OCI-LY3 (cell line): ENCODE measurements at regions not wholly inside any gene's neighbourhood (a gene's known extent, or its start where the extent isn't known, plus 50 kb on each side); places are given as distances from the start of the nearest gene placed in this dataset.

Experiments used
- H2AFZ ChIP-seq: fragments of 200-600, 300-600 bp; shearing (Covaris generic); 2 replicates; pipeline ENCODE4 v1.6.0; 2014; ENCODE audit warnings: antibody characterized with exemption, low read depth, low read length
- H3K27ac ChIP-seq: fragments of 200-600, 300-600 bp; sonication (generic); 2 replicates; pipeline ENCODE4 v1.5.1; 2014; ENCODE audit warnings: mild to moderate bottlenecking, low read length, moderate library complexity, mixed read lengths
- H3K27me3 ChIP-seq: fragments of 200-600, 300-600 bp; sonication (generic); 2 replicates; pipeline ENCODE4 v1.6.1; 2014; ENCODE audit warnings: low read depth, low read length, mixed read lengths
- H3K36me3 ChIP-seq: fragments of 200-600, 300-600 bp; sonication (generic); replicated peaks from 2 replicates; pipeline ENCODE3; 2014; ENCODE audit warnings: low read depth, low read length, mixed read lengths
- H3K4me1 ChIP-seq: fragments of 300-600, 200-600 bp; sonication (generic); 2 replicates; pipeline ENCODE4 v1.6.1; 2014; ENCODE audit warnings: low read length, mixed read lengths
- H3K4me2 ChIP-seq: fragments of 200-600, 300-600 bp; sonication (generic); 2 replicates; pipeline ENCODE4 v1.6.1; 2014; ENCODE audit warnings: low read length, mixed read lengths
- H3K4me3 ChIP-seq: fragments of 300-600, 200-600 bp; sonication (generic); 2 replicates; pipeline ENCODE4 v1.5.1; 2014; ENCODE audit warnings: antibody characterized with exemption, mild to moderate bottlenecking, low read length, moderate library complexity
- H3K79me2 ChIP-seq: fragments of 300-600, 200-600 bp; shearing (Covaris generic); 2 replicates; pipeline ENCODE4 v1.6.1; 2014; ENCODE audit warnings: mild to moderate bottlenecking, low read length, mixed read lengths
- H3K9ac ChIP-seq: fragments of 300-600, 200-600 bp; shearing (Covaris generic); 2 replicates; pipeline ENCODE4 v1.6.0; 2014; ENCODE audit warnings: mild to moderate bottlenecking, low read length, moderate library complexity
- H3K9me3 ChIP-seq: fragments of 200-600, 300-600 bp; shearing (Covaris generic); 2 replicates; pipeline ENCODE4 v1.6.1; 2014; ENCODE audit warnings: low read length, mixed read lengths; ENCODE audit not compliant: insufficient read depth
- H4K20me1 ChIP-seq: fragments of 200-600, 300-600 bp; sonication (generic); 2 replicates; pipeline ENCODE4 v1.6.1; 2016; ENCODE audit warnings: low read length, mixed read lengths; ENCODE audit not compliant: insufficient read depth
- CTCF ChIP-seq: fragments of 200-600, 300-600 bp; sonication (generic); IDR thresholded peaks from 2 replicates; pipeline ENCODE4 v1.5.1; 2014; ENCODE audit warnings: antibody characterized with exemption, low read length, low read depth
- EZH2phosphoT487 ChIP-seq: fragments of 200-600 bp; shearing (Covaris generic); IDR thresholded peaks from 2 replicates; pipeline ENCODE4 v1.6.1; 2018; ENCODE audit warnings: antibody characterized with exemption, mixed run types, low read depth

GRCh38 chr17:49901460-49902331 lies 53.8 kb upstream of the TAC4 start:
- Histone ChIP-seq H3K4me2 (no peak overlapping the region), H3K9me3 (no peaks in the 10 kb centered on the region), H3K27ac (no peak overlapping the region), H3K4me3 (no peak overlapping the region), H2AFZ (no peak overlapping the region), H3K27me3 (peaks cover 31% of the 10 kb centered on the region), H3K79me2 (no peaks in the 10 kb centered on the region), H3K9ac (no peak overlapping the region), H4K20me1 (no peaks in the 10 kb centered on the region), H3K4me1 (no peaks in the 10 kb centered on the region), H3K36me3 (no peaks in the 10 kb centered on the region)
- TF ChIP-seq CTCF (no peak), EZH2phosphoT487 (no peak)

GRCh38 chr17:49903523-49903922 lies 55.7 kb upstream of the TAC4 start:
- H3K27me3 ChIP-seq = peaks cover 31% of the 10 kb centered on the region
- H3K9me3 ChIP-seq = no peaks in the 10 kb centered on the region
- H3K4me3 ChIP-seq = no peak overlapping the region
- no peaks in the 10 kb centered on the region for H4K20me1 ChIP-seq
- H3K9ac ChIP-seq = no peak overlapping the region
- H3K4me2 ChIP-seq = no peak overlapping the region
- no peaks in the 10 kb centered on the region for H3K79me2 ChIP-seq
- H3K27ac ChIP-seq = no peak overlapping the region
- no peak; the same call in 1 of the 2 replicates for TF ChIP-seq EZH2phosphoT487
- TF ChIP-seq CTCF = no peak
- H2AFZ ChIP-seq = no peak overlapping the region
- H3K36me3 ChIP-seq = no peaks in the 10 kb centered on the region
- H3K4me1 ChIP-seq = no peaks in the 10 kb centered on the region

GRCh38 chr17:49904893-49905292 lies 57.0 kb upstream of the TAC4 start:
- no peaks in the 10 kb centered on the region for H3K36me3 ChIP-seq

More at GRCh38 chr17:49904893-49905292, 57.0 kb upstream of the TAC4 start:
- Histone ChIP-seq H3K27me3 (peaks cover 31% of the 10 kb centered on the region), H3K79me2 (no peaks in the 10 kb centered on the region), H3K9me3 (no peaks in the 10 kb centered on the region), H4K20me1 (no peaks in the 10 kb centered on the region), H3K4me1 (no peaks in the 10 kb centered on the region), H2AFZ (no peak overlapping the region), H3K4me2 (no peak overlapping the region), H3K4me3 (no peak overlapping the region), H3K9ac (no peak overlapping the region), H3K27ac (no peak overlapping the region)
- TF ChIP-seq CTCF = no peak
- TF ChIP-seq EZH2phosphoT487 = no peak
